OCI-LY1 (cell line): ENCODE measurements at regions not wholly inside any gene's neighbourhood (a gene's known extent, or its start where the extent isn't known, plus 50 kb on each side); places are given as distances from the start of the nearest gene placed in this dataset.

Experiments
- H2AFZ ChIP-seq: fragments of 200-600 bp; sonication (generic), shearing (Covaris generic); 2 replicates; pipeline ENCODE4 v1.6.0; 2014; ENCODE audit warnings: antibody characterized with exemption, mild to moderate bottlenecking, low read length
- H3F3A ChIP-seq: fragments of 200-600 bp; sonication (generic), shearing (Covaris generic); 2 replicates; pipeline ENCODE4 v1.6.0; 2014; ENCODE audit warnings: mild to moderate bottlenecking, antibody characterized with exemption, low read length, moderate library complexity; ENCODE audit not compliant: insufficient read depth
- H3K27ac ChIP-seq: fragments of 200-600 bp; sonication (generic); 2 replicates; pipeline ENCODE4 v1.5.1; 2014; ENCODE audit warnings: low read length, mixed run types, mild to moderate bottlenecking, low read depth; ENCODE audit not compliant: poor library complexity, severe bottlenecking
- H3K27me3 ChIP-seq: fragments of 200-600 bp; sonication (generic); 2 replicates; pipeline ENCODE4 v1.6.0; 2014; ENCODE audit warnings: antibody characterized with exemption, mild to moderate bottlenecking, low read length, moderate library complexity; ENCODE audit not compliant: insufficient read depth
- H3K36me3 ChIP-seq: fragments of 200-600 bp; sonication (generic); 2 replicates; pipeline ENCODE4 v1.6.1; 2014; ENCODE audit warnings: mild to moderate bottlenecking, antibody characterized with exemption, low read length, moderate library complexity, mixed read lengths; ENCODE audit not compliant: insufficient read depth
- H3K4me1 ChIP-seq: fragments of 200-600 bp; sonication (generic); 2 replicates; pipeline ENCODE4 v1.5.1; 2014; ENCODE audit warnings: mild to moderate bottlenecking, low read length, moderate library complexity; ENCODE audit not compliant: insufficient read depth, severe bottlenecking
- H3K4me2 ChIP-seq: fragments of 200-600 bp; sonication (generic), shearing (Covaris generic); 2 replicates; pipeline ENCODE4 v1.6.1; 2014; ENCODE audit warnings: low read length
- H3K4me3 ChIP-seq: fragments of 200-600 bp; sonication (generic); 2 replicates; pipeline ENCODE4 v1.5.1; 2014; ENCODE audit warnings: low read length, low read depth, mild to moderate bottlenecking, mixed read lengths; ENCODE audit not compliant: poor library complexity, severe bottlenecking
- H3K79me2 ChIP-seq: fragments of 200-600 bp; shearing (Covaris generic); 2 replicates; pipeline ENCODE4 v1.6.1; 2016; ENCODE audit warnings: mixed run types, low read length, mixed read lengths; ENCODE audit not compliant: insufficient read depth
- H3K9ac ChIP-seq: fragments of 200-600 bp; sonication (generic), shearing (Covaris generic); 2 replicates; pipeline ENCODE4 v1.6.1; 2014; ENCODE audit warnings: mild to moderate bottlenecking, low read length, mixed read lengths
- H3K9me2 ChIP-seq: fragments of 200-600 bp; sonication (generic), shearing (Covaris generic); 2 replicates; pipeline ENCODE4 v1.6.1; 2014; ENCODE audit warnings: low read depth, mild to moderate bottlenecking, low read length, mixed read lengths
- H3K9me3 ChIP-seq: fragments of 200-600 bp; shearing (Covaris generic); 2 replicates; pipeline ENCODE4 v1.6.1; 2014; ENCODE audit warnings: low read length, mixed read lengths
- H4K20me1 ChIP-seq: fragments of 200-600 bp; sonication (generic), shearing (Covaris generic); 2 replicates; pipeline ENCODE4 v1.6.0; 2016; ENCODE audit warnings: mild to moderate bottlenecking, low read length; ENCODE audit not compliant: insufficient read depth
- EZH2 ChIP-seq: fragments of 200-600 bp; sonication (generic), shearing (Covaris generic); IDR thresholded peaks from 2 replicates; pipeline ENCODE4 v1.8.0; 2017; ENCODE audit warnings: borderline replicate concordance, mixed run types, mild to moderate bottlenecking, antibody characterized with exemption, low read length, moderate library complexity, mixed read lengths
- TF ChIP-seq, protein P1 (sequence below): fragments of 200-600 bp; sonication (generic), shearing (Covaris generic); IDR thresholded peaks from 2 replicates; pipeline ENCODE4 v1.5.1; 2017; ENCODE audit warnings: mild to moderate bottlenecking, antibody characterized with exemption, low read length, moderate library complexity, mixed read lengths

DNA sequence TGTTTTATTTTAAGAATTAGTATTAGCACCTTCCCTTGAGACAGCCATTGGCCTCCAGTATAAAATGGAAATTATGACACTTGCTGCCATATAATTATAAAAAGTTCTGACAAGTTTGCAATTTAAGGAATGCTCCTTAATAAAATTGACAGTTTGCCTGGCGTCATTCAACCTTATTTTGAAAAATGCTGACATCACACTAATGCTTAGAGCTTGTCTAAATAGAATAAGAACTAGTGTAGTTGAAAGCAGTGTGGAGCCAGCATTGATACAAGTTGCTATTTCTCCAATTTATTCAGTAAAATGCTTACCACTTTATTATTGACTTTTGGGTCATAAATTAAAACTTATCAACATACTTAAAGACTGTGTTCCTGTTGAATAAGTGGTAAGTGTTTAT, 54.3 kb upstream of the ARX start:
- H3K27me3 ChIP-seq: no peaks in the 10 kb centered on the region
- TF ChIP-seq, protein P1, sequence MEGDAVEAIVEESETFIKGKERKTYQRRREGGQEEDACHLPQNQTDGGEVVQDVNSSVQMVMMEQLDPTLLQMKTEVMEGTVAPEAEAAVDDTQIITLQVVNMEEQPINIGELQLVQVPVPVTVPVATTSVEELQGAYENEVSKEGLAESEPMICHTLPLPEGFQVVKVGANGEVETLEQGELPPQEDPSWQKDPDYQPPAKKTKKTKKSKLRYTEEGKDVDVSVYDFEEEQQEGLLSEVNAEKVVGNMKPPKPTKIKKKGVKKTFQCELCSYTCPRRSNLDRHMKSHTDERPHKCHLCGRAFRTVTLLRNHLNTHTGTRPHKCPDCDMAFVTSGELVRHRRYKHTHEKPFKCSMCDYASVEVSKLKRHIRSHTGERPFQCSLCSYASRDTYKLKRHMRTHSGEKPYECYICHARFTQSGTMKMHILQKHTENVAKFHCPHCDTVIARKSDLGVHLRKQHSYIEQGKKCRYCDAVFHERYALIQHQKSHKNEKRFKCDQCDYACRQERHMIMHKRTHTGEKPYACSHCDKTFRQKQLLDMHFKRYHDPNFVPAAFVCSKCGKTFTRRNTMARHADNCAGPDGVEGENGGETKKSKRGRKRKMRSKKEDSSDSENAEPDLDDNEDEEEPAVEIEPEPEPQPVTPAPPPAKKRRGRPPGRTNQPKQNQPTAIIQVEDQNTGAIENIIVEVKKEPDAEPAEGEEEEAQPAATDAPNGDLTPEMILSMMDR: no peak
- TF ChIP-seq EZH2: no peak

DNA sequence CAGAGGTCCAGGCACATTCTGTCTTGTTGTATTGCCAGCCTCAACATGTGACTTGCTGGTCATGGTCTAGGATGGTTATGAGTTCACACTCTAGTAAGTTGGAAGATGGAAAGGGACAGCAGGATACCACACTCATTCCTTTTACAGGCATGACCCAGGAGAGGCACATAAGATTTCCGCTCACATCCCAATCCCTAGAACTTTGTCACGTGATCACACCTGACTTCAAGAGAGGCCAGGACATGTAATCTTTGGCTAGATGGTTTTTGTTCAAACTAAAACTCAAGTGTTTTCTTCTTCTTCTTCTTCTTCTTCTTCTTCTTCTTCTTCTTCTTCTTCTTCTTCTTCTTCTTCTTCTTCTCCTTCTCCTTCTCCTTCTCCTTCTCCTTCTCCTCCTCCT, 53.4 kb upstream of the ARX start:
- Histone ChIP-seq H2AFZ (no peak overlapping the region), H4K20me1 (no peaks in the 10 kb centered on the region), H3K27ac (no peak overlapping the region), H3K79me2 (no peaks in the 10 kb centered on the region), H3K27me3 (no peaks in the 10 kb centered on the region), H3K4me2 (no peak overlapping the region), H3K9me2 (no peaks in the 10 kb centered on the region), H3K9me3 (no peaks in the 10 kb centered on the region), H3K36me3 (no peaks in the 10 kb centered on the region), H3F3A (no peaks in the 10 kb centered on the region), H3K4me1 (no peaks in the 10 kb centered on the region), H3K9ac (no peak overlapping the region), H3K4me3 (no peak overlapping the region)
- TF ChIP-seq EZH2: no peak
- TF ChIP-seq, protein P1: no peak

More for the DNA sequence above, 54.3 kb upstream of the ARX start:
- Histone ChIP-seq H3K27ac (no peak overlapping the region), H3K9ac (no peak overlapping the region), H4K20me1 (no peaks in the 10 kb centered on the region), H3K36me3 (no peaks in the 10 kb centered on the region), H3K9me3 (no peaks in the 10 kb centered on the region), H3K9me2 (no peaks in the 10 kb centered on the region), H2AFZ (no peak overlapping the region), H3K79me2 (no peaks in the 10 kb centered on the region), H3K4me1 (no peaks in the 10 kb centered on the region), H3F3A (no peaks in the 10 kb centered on the region), H3K4me2 (no peak overlapping the region), H3K4me3 (no peak overlapping the region)

DNA sequence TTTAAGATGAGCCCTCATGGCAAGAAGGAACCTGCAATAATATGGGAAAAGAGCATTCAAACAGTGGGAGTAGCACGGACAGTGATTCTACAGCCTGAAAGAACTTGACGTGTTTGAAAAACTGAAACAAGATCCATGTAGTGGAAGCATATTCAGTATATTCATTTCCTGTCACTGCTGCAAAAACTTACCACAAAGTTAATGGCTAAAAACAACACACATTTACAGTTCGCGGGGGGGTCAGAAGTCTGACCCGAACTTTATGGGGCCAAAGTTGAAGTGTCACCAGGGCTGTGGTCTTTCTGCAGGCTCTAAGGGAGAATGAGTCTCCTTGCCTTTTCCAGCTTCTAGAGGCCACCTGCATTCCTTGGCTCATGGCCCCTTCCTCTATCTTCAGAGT, 52.6 kb upstream of the ARX start:
- H3K9ac ChIP-seq: no peak overlapping the region
- no peak for TF ChIP-seq EZH2
- TF ChIP-seq, protein P1: no peak
- no peaks in the 10 kb centered on the region for H4K20me1 ChIP-seq
- H3K4me3 ChIP-seq: no peak overlapping the region
- H2AFZ ChIP-seq: no peak overlapping the region
- H3K4me2 ChIP-seq: no peak overlapping the region
- H3K27me3 ChIP-seq: no peaks in the 10 kb centered on the region
- H3K9me2 ChIP-seq: no peaks in the 10 kb centered on the region
- H3K79me2 ChIP-seq: no peaks in the 10 kb centered on the region
- no peaks in the 10 kb centered on the region for H3K36me3 ChIP-seq
- H3K4me1 ChIP-seq: no peaks in the 10 kb centered on the region
- no peaks in the 10 kb centered on the region for H3F3A ChIP-seq
- H3K27ac ChIP-seq: no peak overlapping the region
- no peaks in the 10 kb centered on the region for H3K9me3 ChIP-seq
